ENCODE measurements at regions not wholly inside any gene's neighbourhood (a gene's known extent, or its start where the extent isn't known, plus 50 kb on each side); places are given as distances from the start of the nearest gene placed in this dataset.

DNA sequence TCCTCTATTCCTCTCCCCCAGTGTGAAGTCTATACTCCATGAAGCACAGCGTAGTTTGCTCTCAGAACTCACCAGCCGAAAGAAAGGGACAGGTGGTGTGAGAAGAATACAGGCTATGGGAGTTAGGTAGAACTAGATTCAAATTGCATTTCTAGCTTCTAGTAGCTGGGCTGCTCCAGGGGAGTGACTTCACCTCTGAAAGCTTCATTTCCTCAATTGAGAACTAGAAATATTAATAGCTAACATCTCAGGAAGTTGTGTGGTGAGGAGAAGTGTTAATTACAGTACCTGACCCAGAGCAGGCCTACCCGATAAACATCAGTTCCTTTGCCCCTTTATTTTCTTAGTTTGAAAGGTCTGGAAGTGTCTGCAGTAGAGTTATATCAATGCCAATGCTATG is 484.7 kb upstream of the TENM4 start:
- TF ChIP-seq, protein P1, sequence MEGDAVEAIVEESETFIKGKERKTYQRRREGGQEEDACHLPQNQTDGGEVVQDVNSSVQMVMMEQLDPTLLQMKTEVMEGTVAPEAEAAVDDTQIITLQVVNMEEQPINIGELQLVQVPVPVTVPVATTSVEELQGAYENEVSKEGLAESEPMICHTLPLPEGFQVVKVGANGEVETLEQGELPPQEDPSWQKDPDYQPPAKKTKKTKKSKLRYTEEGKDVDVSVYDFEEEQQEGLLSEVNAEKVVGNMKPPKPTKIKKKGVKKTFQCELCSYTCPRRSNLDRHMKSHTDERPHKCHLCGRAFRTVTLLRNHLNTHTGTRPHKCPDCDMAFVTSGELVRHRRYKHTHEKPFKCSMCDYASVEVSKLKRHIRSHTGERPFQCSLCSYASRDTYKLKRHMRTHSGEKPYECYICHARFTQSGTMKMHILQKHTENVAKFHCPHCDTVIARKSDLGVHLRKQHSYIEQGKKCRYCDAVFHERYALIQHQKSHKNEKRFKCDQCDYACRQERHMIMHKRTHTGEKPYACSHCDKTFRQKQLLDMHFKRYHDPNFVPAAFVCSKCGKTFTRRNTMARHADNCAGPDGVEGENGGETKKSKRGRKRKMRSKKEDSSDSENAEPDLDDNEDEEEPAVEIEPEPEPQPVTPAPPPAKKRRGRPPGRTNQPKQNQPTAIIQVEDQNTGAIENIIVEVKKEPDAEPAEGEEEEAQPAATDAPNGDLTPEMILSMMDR (IDR thresholded peaks at IDR 0.05), result no peak
- TF ChIP-seq POLR2AphosphoS5 (IDR thresholded peaks at IDR 0.05; ENCODE audit: low read depth, low read length) (no peak), SIN3A (IDR thresholded peaks at IDR 0.05; ENCODE audit: borderline replicate concordance, insufficient read depth, low read depth, low read length) (no peak), TCF7L2 (IDR thresholded peaks at IDR 0.05; ENCODE audit: low read depth, low read length) (no peak)
- TF ChIP-seq, protein P2, sequence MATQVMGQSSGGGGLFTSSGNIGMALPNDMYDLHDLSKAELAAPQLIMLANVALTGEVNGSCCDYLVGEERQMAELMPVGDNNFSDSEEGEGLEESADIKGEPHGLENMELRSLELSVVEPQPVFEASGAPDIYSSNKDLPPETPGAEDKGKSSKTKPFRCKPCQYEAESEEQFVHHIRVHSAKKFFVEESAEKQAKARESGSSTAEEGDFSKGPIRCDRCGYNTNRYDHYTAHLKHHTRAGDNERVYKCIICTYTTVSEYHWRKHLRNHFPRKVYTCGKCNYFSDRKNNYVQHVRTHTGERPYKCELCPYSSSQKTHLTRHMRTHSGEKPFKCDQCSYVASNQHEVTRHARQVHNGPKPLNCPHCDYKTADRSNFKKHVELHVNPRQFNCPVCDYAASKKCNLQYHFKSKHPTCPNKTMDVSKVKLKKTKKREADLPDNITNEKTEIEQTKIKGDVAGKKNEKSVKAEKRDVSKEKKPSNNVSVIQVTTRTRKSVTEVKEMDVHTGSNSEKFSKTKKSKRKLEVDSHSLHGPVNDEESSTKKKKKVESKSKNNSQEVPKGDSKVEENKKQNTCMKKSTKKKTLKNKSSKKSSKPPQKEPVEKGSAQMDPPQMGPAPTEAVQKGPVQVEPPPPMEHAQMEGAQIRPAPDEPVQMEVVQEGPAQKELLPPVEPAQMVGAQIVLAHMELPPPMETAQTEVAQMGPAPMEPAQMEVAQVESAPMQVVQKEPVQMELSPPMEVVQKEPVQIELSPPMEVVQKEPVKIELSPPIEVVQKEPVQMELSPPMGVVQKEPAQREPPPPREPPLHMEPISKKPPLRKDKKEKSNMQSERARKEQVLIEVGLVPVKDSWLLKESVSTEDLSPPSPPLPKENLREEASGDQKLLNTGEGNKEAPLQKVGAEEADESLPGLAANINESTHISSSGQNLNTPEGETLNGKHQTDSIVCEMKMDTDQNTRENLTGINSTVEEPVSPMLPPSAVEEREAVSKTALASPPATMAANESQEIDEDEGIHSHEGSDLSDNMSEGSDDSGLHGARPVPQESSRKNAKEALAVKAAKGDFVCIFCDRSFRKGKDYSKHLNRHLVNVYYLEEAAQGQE (IDR thresholded peaks at IDR 0.05; ENCODE audit: insufficient read depth in 1 of 2, low read depth in 2 of 2, low read length in 1 of 2), result no peak

All from Panc1 (cell line).